ENCODE measurements at regions not wholly inside any gene's neighbourhood (a gene's known extent, or its start where the extent isn't known, plus 50 kb on each side); places are given as distances from the start of the nearest gene placed in this dataset.
A peak's percentile ranks its signal among the peaks of the same experiment; 100 is the strongest.

- DNase-seq, result no peak
Observed at GRCh38 chr10:78640796-78641636, 427.8 kb upstream of the ZMIZ1 start.

GRCh38 chr10:78641693-78642092 lies 427.1 kb upstream of the ZMIZ1 start:
- no peak for DNase-seq

GRCh38 chr10:78642269-78642816 lies 426.4 kb upstream of the ZMIZ1 start:
- no peak for DNase-seq

- DNase-seq, result no peak
Observed at GRCh38 chr10:78643513-78643912, 425.3 kb upstream of the ZMIZ1 start.

- DNase-seq, result no peak
Observed at GRCh38 chr10:78644550-78644949, 424.2 kb upstream of the ZMIZ1 start.

- DNase-seq, result no peak
Observed at GRCh38 chr10:78645169-78645686, 423.5 kb upstream of the ZMIZ1 start.

- DNase-seq, result no peak
Observed at GRCh38 chr10:78645975-78646374, 422.8 kb upstream of the ZMIZ1 start.

GRCh38 chr10:78648256-78648860 lies 420.4 kb upstream of the ZMIZ1 start:
- DNase-seq, result no peak

GRCh38 chr10:78649429-78649828 lies 419.3 kb upstream of the ZMIZ1 start:
- DNase-seq, result no peak

GRCh38 chr10:78650122-78650521 lies 418.6 kb upstream of the ZMIZ1 start:
- no peak for DNase-seq

GRCh38 chr10:78651287-78651686 lies 417.5 kb upstream of the ZMIZ1 start:
- DNase-seq, result no peak

- no peak for DNase-seq
Observed at GRCh38 chr10:78653555-78653954, 415.2 kb upstream of the ZMIZ1 start.

- no peak for DNase-seq
Observed at GRCh38 chr10:78654047-78654590, 414.6 kb upstream of the ZMIZ1 start.

- no peak for DNase-seq
Observed at GRCh38 chr10:78655979-78656378, 412.8 kb upstream of the ZMIZ1 start.

GRCh38 chr10:78656417-78657162 lies 412.2 kb upstream of the ZMIZ1 start:
- DNase-seq, result peak; percentile 76

GRCh38 chr10:78657163-78657861 lies 411.5 kb upstream of the ZMIZ1 start:
- peak; percentile 4 for DNase-seq

GRCh38 chr10:78657862-78658165 lies 411.0 kb upstream of the ZMIZ1 start:
- DNase-seq, result no peak

GRCh38 chr10:78658645-78659597 lies 409.8 kb upstream of the ZMIZ1 start:
- DNase-seq, result no peak

- DNase-seq, result no peak
Observed at GRCh38 chr10:78659598-78659967, 409.2 kb upstream of the ZMIZ1 start.

GRCh38 chr10:78660446-78661106 lies 408.2 kb upstream of the ZMIZ1 start:
- no peak for DNase-seq

GRCh38 chr10:78663721-78664120 lies 405.0 kb upstream of the ZMIZ1 start:
- DNase-seq, result no peak
